GM21576 (cell line): ENCODE measurements at regions not wholly inside any gene's neighbourhood (a gene's known extent, or its start where the extent isn't known, plus 50 kb on each side); places are given as distances from the start of the nearest gene placed in this dataset.

Source experiments
- ATAC-seq: cut with Tn5 transposase; IDR thresholded peaks from one replicate; pipeline ENCODE4 v1.9.1; 2021; ENCODE audit warnings: mild to moderate bottlenecking, moderate library complexity; ENCODE audit not compliant: unreplicated experiment

DNA sequence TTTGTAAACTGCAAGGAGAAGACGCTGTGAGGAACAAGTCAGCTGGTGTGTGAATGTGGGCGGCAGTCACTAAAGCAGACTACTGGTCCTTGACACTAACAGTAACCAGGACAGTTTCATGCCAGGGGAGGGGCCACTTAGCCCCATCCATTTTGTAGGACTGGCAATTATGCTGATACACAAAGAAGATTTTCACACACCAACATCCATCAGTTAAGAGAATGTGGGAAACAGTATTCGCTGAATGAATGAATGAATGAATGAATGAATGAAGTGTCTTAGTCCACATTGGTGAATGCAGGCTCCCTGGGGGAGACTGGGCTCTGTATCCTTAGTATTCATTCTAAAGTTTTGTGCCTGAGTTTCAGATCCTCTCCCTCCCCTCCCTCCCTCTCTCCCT is 590.4 kb downstream of the BRD1 start:
- no peak for ATAC-seq

DNA sequence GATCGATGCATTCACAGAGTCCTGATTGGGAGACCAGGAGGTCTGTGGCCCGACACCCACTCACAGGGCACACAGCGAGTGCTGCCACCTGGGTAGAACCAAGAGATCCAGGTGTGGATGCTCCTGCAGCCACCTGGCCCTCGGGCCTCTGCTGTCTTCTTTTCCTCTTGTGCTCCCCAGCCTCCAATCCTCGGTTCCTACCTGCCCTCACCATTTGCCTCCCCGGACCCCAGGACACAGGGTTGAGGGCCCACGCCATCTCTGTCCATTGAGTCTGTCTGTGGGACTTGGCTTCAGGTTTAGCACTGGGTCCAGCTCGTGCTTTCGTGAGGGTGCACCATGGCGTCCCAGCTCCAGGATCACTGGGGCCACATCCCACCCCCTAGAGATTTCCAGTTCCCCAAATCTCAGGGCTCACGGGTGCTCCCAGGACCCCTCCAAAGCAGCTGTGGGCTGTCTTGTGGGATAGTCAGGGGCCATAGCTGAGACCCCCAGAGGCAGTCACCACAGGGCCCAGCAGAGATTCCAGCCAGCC is 591.1 kb downstream of the BRD1 start:
- ATAC-seq: no peak

- no peak for ATAC-seq
Measured at GRCh38 chr22:49235463-49236300, 592.0 kb downstream of the BRD1 start.

GRCh38 chr22:49234459-49234858 is 593.2 kb downstream of the BRD1 start:
- ATAC-seq: no peak

GRCh38 chr22:49233507-49234100 is 594.1 kb downstream of the BRD1 start:
- no peak for ATAC-seq

GRCh38 chr22:49232319-49233067 is 595.2 kb downstream of the BRD1 start:
- ATAC-seq: no peak

- no peak for ATAC-seq
Measured at GRCh38 chr22:49230194-49230577, 597.5 kb downstream of the BRD1 start.

- ATAC-seq: no peak
Measured at GRCh38 chr22:49229483-49230193, 598.0 kb downstream of the BRD1 start.

DNA sequence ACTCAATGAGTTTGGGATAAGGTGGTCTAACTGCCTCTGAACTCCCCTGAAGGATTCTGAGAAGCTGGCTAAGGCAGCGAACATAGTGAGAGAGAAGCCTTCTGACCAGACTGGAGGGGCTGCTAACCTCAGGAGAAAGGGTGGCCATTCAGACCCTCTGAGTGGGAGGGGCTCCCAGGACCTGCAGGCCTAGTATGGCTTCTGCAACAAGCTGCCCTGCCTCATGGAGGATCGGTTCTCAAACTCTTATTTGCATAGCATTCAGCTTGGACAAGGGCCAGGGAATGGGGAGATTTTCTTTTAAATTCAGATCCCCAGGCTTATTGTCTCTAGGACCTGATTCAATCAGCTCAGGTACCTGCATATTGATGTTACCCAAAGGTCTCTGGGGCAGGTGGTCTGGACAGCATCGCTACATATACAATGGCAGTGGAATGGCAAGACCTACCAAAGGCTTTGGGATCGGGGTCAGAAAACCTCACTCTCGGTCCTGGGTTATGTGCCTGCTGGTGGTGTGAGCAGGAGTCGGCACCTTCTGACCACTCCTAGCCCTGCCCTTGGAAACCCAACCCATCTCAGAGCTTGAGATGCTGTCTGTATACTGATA is 599.1 kb downstream of the BRD1 start:
- ATAC-seq: no peak

DNA sequence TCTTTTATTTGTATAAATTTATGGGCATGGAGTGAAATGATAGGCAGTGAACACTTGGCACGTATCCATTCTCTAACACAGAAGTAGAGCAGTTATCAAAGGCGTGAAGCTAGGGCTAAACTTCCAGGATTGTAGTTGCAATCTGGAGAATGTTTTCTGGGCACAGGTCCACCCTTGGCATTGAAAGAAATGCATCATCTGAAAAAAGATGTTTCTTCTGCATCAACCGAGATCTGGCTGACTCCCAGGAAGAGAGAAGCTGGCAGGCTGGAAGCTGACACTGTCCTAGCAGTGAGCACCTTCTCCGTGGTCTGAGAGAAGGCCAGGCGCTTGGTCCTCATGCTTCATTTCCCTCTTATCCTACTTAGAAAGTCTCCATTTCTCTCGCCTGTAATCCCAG is 600.0 kb downstream of the BRD1 start:
- no peak for ATAC-seq

GRCh38 chr22:49226096-49226495 is 601.6 kb downstream of the BRD1 start:
- no peak for ATAC-seq

GRCh38 chr22:49224243-49224642 is 603.4 kb downstream of the BRD1 start:
- ATAC-seq: no peak

DNA sequence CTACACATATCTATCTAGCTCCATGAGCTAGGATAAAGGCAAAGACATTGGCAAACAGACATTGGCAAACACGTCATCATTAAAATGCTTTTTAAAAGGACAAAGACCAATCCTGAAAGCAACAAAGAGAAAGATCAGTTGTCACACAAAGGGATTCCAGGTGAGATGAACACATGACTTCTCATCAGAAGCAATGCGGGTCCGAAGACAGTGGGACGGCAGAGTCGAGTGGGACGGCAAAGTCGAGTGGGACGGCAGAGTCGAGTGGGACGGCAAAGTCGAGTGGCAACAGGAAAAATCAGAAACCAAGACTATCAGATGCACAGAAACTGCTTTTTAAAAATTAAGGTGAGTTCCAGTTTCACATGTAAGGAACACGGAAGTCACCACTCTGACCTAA is 609.5 kb downstream of the BRD1 start:
- ATAC-seq: no peak

- ATAC-seq: no peak
Measured at GRCh38 chr22:49216579-49216978, 611.1 kb downstream of the BRD1 start.

GRCh38 chr22:49215840-49216239 is 611.8 kb downstream of the BRD1 start:
- no peak for ATAC-seq

DNA sequence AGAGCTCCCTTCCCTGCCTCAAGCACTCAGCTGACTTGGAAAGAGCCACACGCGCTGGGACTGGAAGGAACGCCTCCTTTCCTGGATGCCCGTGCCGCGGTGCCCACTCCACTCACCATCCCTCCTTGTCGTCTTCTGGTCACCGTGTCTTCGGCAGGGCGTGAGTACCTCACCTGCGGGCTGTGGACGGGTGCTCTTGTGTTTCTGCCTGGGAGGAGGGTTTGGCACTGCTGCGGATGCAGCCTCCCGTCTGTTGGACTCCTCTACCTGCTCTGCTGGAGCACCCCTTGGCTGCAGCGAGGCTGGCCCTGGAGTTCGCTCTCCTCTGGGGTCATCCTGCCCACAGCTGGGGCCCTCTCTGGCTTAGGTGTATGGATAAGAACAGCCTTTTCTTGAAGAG is 612.7 kb downstream of the BRD1 start:
- ATAC-seq: no peak

DNA sequence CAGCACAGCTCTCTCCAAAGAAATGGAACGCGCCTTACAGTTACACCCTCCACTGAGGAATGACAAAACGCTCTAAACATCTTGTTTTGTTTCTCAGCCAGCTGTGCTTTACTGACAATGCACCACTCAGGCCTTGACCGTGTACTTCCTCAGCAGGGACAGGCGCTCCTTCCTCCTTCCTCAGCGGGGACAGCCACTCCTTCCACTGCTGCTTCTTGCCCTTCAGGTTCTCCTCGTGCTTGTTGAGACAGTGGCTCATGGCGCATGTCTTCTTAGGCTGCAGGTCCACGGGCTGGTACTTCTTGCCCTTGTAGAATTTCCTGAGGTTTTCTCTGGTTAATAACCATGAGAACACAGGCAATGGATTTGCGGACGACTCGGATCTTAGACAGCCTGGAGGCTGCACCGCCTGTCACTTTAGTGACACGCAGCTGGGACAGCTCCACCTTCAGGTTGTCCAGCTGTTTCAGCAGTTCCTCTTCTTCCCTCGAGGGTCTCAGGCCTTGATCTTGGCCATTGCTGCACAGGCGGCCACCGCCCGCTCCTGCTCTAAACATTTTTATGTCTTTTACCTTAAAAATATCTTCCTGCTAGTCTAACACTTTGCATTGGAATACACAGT is 613.8 kb downstream of the BRD1 start:
- ATAC-seq: no peak

DNA sequence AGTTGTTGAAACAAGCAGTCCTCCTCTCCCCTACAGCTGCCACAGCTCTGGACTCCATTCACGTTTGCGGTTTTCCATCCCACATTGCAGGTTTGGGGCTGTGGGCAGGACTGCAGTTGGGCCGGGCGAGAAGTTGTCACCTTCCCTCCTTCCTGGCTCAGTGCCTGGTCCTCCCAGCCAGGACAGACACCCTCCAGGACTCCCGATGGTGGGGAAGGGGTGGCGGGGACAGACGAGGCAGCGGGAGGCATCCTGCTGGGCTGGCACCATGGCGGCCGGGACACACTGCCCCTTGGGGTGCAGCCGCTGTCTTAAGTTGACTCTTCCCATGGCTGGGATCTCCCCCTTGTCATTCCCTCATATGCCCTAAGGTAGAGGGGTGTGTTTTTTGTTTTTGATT is 615.2 kb downstream of the BRD1 start:
- no peak for ATAC-seq

- no peak for ATAC-seq
Measured at GRCh38 chr22:49212002-49212401, 615.7 kb downstream of the BRD1 start.

DNA sequence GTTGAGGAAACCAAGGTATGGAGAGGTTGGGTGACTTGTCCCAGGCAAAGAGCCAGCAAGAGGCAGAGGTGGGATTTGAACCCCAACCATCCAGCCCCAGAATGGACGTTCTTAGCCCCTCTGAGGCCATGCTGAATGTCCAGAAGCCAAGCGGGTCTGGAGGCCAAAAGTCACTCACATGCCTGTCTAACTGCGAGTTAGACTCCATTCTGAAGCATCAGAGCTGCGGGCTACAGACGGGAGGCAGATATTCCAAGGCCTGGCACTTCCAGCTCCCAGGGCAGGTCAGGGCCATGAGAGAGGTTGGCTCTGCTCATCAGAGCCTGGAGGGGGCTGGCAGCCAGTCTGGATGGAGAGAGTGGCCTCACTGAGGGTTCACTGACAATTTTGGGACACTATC is 616.5 kb downstream of the BRD1 start:
- no peak for ATAC-seq
